ENCODE measurements at regions not wholly inside any gene's neighbourhood (a gene's known extent, or its start where the extent isn't known, plus 50 kb on each side); places are given as distances from the start of the nearest gene placed in this dataset.
"Not testable (repeated sequence)": the region's sequence is repeated elsewhere in the genome, so short reads cannot be mapped to it uniquely, and the experiment has no call there.

DNA sequence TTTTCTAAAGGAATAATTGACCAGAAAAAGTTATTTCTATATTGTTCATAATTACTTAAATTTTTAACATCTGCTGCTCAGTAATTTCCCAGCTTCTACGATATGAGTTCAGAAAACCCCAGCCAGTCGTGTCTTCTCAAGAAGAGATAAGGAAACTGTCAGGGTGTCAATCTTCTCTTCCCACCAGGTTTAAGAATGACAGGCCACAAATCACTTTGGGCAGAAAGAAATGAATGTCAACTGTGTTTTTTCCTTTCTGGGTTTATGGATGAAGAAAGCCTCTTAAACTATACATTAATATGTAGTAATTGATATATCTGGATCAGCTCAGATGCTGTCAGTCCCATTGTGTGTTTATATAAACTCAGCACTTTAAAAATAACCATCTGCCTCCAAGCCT lies 453.2 kb upstream of the NUDT12 start:
- no peaks in the 10 kb centered on the region for H3K4me1 ChIP-seq (ENCODE audit: insufficient read depth, low read length, poor library complexity, severe bottlenecking)
- no peaks in the 10 kb centered on the region for H3K79me2 ChIP-seq (ENCODE audit: insufficient read depth, low read depth, low read length)
- no peaks in the 10 kb centered on the region for H3K36me3 ChIP-seq (ENCODE audit: insufficient read depth, low read length)
- ChIA-PET POLR2A (no interaction called here), CTCF (ENCODE audit: unreplicated experiment) (no interaction called here)
- no peak overlapping the region for H3K4me2 ChIP-seq (ENCODE audit: low read length)
- no TSS peak for BruUV-seq (replicated peaks)
- DNase-seq (ENCODE audit: low spot score): no peak
- TF ChIP-seq EZH2phosphoT487 (IDR thresholded peaks at IDR 0.05; ENCODE audit: borderline replicate concordance, low read depth, low read length) (no peak), CTCF (conservative IDR thresholded peaks at IDR 0.05; ENCODE audit: low read length) (no peak)
- H3K9me3 ChIP-seq (ENCODE audit: low read length): no peaks in the 10 kb centered on the region
- intact Hi-C loops (cut with micrococcal nuclease; ENCODE audit: unreplicated experiment): no loop called here
- no peak overlapping the region for H3K27ac ChIP-seq (ENCODE audit: low read depth, low read length, poor library complexity, severe bottlenecking)
- no peaks in the 10 kb centered on the region for H3K9me2 ChIP-seq (ENCODE audit: insufficient read depth, low read length)
- H3K4me3 ChIP-seq (ENCODE audit: low read depth, low read length, poor library complexity, severe bottlenecking): no peak overlapping the region
- no peak overlapping the region for H2AFZ ChIP-seq (ENCODE audit: low read length)
- H4K20me1 ChIP-seq (ENCODE audit: insufficient read depth, low read length): no peaks in the 10 kb centered on the region

DNA sequence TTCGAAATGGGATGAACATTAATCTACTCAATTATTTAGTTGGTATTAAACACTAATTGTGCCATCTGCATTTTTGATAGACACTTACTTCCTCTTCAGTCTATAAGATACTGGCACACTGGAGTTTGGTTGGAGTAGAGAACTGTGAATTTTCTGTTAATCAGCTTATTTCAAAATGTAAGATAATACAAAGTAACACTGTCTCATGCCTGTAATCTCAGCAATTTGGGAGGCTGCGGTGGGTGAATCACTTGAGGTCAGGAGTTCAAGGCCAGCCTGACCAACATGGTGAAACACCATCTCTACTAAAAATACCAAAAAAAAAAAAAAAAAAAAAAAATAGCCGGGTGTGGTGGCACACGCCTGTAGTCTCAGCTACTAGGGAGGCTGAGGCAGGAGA lies 440.2 kb upstream of the NUDT12 start:
- H3K36me3 ChIP-seq (ENCODE audit: insufficient read depth, low read length); H3K27ac ChIP-seq (ENCODE audit: low read depth, low read length, poor library complexity, severe bottlenecking); H2AFZ ChIP-seq (ENCODE audit: low read length); H3K9me2 ChIP-seq (ENCODE audit: insufficient read depth, low read length); H3K4me1 ChIP-seq (ENCODE audit: insufficient read depth, low read length, poor library complexity, severe bottlenecking); intact Hi-C loops (cut with micrococcal nuclease; ENCODE audit: unreplicated experiment); H4K20me1 ChIP-seq (ENCODE audit: insufficient read depth, low read length); H3K4me2 ChIP-seq (ENCODE audit: low read length); DNase-seq (ENCODE audit: low spot score); BruUV-seq (replicated peaks); CTCF ChIA-PET (ENCODE audit: unreplicated experiment); H3K79me2 ChIP-seq (ENCODE audit: insufficient read depth, low read depth, low read length); H3K4me3 ChIP-seq (ENCODE audit: low read depth, low read length, poor library complexity, severe bottlenecking); H3K9me3 ChIP-seq (ENCODE audit: low read length): not testable (repeated sequence)
- POLR2A ChIA-PET: interaction anchor here (0.7 kb wide), 1 partner anchor 10 kb away, joined by 4 read pairs; no protein-coding TSS in a partner anchor

DNA sequence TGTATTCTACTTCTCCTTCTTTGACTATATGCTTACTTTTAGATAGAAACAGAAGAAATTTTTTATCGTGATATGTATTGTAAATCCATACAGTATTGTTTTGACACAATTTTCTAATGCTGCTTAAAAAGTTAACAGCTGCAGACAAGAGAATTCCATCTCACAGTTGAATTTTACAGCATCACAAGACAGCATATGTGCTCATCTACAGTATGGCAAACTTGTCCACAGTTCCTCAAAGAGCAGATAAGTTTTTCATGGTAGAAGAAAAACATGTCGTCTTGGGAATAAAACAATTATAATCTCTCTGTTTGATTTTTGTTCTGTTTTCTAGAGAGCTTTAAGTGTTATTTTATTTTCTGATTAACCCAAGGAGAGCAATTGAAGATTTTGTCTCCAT lies 438.5 kb upstream of the NUDT12 start:
- POLR2A ChIA-PET: no interaction called here
- Histone ChIP-seq H3K4me3 (ENCODE audit: low read depth, low read length, poor library complexity, severe bottlenecking) (no peak overlapping the region), H2AFZ (ENCODE audit: low read length) (no peak overlapping the region), H3K9me3 (ENCODE audit: low read length) (no peaks in the 10 kb centered on the region), H3K36me3 (ENCODE audit: insufficient read depth, low read length) (no peaks in the 10 kb centered on the region), H3K79me2 (ENCODE audit: insufficient read depth, low read depth, low read length) (no peaks in the 10 kb centered on the region), H4K20me1 (ENCODE audit: insufficient read depth, low read length) (no peaks in the 10 kb centered on the region), H3K4me2 (ENCODE audit: low read length) (no peak overlapping the region), H3K9me2 (ENCODE audit: insufficient read depth, low read length) (no peaks in the 10 kb centered on the region), H3K27ac (ENCODE audit: low read depth, low read length, poor library complexity, severe bottlenecking) (no peak overlapping the region), H3K4me1 (ENCODE audit: insufficient read depth, low read length, poor library complexity, severe bottlenecking) (no peaks in the 10 kb centered on the region)
- DNase-seq (ENCODE audit: low spot score): no peak
- CTCF ChIA-PET (ENCODE audit: unreplicated experiment): no interaction called here
- TF ChIP-seq CTCF (conservative IDR thresholded peaks at IDR 0.05; ENCODE audit: low read length) (no peak), EZH2phosphoT487 (IDR thresholded peaks at IDR 0.05; ENCODE audit: borderline replicate concordance, low read depth, low read length) (no peak)
- BruUV-seq (replicated peaks): no TSS peak
- intact Hi-C loops (cut with micrococcal nuclease; ENCODE audit: unreplicated experiment): no loop called here
